ENCODE measurements at regions not wholly inside any gene's neighbourhood (a gene's known extent, or its start where the extent isn't known, plus 50 kb on each side); places are given as distances from the start of the nearest gene placed in this dataset.
"Not testable (repeated sequence)": the region's sequence is repeated elsewhere in the genome, so short reads cannot be mapped to it uniquely, and the experiment has no call there.

- not testable (repeated sequence) for DNase-seq
These were observed 89.9 kb downstream of the MTERF1 start for GRCh38 chr7:91790646-91791045.

DNA sequence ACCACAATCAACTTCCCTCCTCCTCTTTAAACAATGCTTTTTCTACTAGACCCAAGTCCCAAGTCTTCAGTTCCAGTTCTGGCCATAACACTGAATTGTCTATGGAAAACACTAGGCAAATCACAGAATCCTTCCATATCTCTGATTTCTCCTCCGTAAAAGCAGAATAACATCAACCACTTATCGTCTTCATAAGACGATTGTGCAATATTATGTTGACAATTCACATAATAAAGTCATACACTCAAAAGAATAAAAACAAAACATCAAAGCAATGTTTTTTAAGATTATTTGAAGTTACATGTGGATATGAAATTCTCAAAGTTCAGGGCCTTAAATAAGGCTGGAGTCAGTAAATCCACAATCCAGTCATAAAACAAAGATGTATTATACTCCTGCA is 84.4 kb downstream of the MTERF1 start:
- DNase-seq: no peak

DNA sequence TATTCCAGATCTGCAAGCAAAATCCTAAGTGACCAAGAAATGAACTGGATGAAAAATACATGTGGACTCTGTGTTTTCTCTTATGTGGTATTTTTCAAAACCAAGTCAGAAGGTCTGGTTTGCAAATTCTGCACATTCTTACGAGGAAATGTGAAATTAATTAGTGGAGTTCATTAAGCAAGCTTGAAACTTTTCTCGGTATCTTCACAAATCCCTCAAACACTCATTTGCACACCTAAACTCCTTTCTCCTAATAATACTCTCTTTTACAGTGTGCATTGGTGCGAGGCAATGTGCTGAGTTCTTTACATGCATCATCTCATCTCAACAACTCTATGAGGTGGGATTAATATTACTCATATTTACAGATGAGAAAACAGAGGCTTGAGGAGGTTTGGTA is 82.1 kb downstream of the MTERF1 start:
- DNase-seq: no peak

DNA sequence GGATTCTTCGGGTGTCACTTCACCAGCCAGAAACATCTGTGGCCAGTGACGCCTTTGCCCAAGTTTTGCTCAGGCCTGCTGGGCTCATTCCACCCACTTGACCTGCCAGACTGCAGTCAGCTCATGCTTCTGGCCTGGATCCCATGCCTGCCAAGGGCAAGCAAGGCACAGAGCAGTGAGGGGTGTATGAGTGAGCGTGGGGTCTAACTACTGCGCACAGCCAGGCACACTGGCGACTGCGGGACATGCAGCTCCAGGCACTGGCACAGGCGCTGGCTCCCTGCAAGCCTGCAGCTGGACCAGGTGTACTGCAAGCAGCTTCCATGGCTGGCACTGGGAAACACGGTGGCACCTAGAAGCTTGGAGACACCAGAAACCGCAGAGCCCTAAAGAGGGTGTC is 80.1 kb downstream of the MTERF1 start:
- DNase-seq: no peak

DNA sequence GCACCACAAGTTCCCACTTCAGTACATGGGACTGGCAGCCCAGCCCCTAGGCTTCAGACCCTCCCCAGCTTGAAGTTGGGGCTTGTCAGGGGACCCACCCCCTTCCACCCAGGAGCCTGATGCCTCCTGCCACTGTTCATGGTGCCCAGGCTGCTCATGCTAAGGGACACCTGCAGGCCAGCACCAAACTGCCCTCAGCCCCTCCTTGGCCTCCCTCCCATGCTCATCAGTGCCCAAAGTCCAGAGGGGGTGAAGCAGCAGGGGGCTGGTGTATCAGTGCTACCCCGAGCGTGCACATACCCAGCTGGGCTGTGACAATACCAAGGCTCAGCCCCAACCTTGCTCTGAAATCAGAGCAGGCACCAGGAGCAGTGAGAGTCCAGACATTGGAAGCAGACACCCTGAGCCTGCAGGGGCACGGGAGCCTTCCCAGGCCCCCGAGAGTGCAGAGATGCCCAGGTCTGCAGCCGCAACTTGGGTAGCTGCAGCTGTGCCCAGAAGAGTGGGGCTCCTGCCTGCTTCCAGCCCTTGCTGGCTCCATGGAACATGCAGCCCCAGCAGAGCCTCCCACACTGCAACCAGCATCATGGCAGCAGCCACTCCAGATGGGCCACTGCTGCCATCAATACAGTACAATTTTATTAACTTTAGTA is 79.0 kb downstream of the MTERF1 start:
- DNase-seq: no peak

DNA sequence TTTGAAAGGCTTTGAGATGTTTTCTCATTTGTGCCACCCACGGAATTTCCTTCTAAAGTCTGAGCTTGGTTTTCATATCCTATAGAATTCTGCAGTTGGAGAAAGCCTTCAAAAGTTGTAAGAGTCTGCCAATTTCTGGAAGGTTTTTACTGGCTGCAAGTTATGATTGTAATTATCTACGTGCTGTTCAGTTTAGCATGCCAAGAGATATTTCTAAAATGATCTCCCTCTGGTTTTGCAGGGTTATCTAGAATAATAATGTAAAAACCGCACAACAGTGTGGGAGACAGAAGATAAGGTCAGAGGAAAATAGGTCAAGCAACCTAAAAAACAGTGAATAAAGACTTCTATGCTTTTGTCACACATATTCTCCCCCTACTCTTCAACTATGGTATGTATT is 69.3 kb downstream of the MTERF1 start:
- no peak for DNase-seq

DNA sequence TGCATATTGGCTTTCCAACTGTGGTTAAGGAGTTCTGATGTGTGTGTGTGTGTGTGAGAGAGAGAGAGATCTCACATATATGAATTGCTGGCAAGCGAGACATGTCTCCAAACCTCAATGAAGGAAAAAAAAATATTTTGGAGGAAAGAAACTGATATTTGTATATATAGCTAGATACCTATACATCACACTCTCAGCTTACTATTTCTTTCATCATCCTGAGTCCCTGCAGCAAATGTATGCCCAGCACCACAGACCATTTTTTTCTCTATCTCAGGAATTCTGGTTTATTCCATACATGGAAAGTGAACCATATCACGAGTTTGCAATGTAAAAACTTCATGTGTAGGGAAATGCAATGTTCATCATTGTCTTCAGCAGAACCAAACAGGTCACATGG is 68.9 kb downstream of the MTERF1 start:
- no peak for DNase-seq

DNA sequence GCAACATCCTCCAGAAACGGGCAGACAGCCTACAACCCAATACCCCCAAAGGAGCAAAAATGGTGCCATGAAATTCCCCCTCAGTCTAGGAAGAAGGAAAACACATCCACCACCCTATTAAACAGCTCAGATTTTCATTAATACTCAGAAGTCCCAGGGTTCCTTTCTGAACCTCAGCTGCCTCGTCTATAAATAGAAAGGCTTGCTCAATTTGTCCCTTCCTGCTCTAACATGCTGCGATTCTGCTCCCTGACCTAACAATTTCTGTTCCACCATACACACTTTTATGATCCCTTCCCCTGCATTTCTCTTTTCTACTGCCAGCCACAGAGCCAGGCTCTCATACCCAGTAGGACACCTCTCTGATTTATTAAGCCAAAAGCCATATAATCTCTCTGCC is 68.1 kb downstream of the MTERF1 start:
- DNase-seq: no peak

GRCh38 chr7:91814189-91814588 is 66.3 kb downstream of the MTERF1 start:
- no peak for DNase-seq

Measured in EL (cell line).